Loucy (cell line): ENCODE measurements at regions not wholly inside any gene's neighbourhood (a gene's known extent, or its start where the extent isn't known, plus 50 kb on each side); places are given as distances from the start of the nearest gene placed in this dataset.

Experiments used
- EZH2phosphoT487 ChIP-seq: fragments of 200-600 bp; IDR thresholded peaks from 2 replicates; pipeline ENCODE4 v1.6.1; 2018; ENCODE audit warnings: antibody characterized with exemption, mild to moderate bottlenecking, moderate library complexity, borderline replicate concordance
- TF ChIP-seq, protein P1 (sequence below): fragments of 200-600 bp; sonication (generic); conservative IDR thresholded peaks from 2 replicates; pipeline ENCODE4 v1.5.1; 2014; ENCODE audit warnings: mild to moderate bottlenecking, antibody characterized with exemption, low read length

DNA sequence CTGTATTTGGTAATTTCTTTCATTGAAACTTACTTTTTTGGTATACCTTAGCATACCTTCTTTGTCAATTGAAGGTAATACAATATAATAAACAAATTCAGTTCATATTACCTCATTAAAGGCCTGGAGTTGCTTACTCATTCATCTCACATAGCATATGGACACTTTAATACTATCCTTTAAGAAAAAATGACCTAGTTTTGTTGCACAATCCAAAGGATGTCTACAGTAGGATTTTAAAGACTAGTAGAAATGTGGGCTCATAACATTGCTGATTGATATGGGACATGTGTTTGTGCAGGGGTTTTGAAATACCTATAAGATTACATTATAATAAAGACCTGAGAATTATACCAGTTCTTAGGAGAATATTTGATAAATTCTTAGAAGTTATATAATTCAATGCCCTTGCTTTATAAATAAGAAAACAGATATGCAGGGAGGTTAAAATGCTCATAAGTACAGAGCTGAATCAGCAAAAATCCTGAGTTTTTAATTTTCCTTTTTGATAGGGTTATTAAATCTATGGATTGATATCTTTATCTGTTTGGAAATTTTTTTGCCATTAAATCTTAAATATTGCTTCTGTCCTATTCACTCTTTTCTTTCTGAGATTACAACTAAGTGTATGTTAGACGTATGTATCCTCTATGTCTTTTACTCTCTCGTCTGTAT, 352.1 kb downstream of the ATP23 start:
- TF ChIP-seq, protein P1, sequence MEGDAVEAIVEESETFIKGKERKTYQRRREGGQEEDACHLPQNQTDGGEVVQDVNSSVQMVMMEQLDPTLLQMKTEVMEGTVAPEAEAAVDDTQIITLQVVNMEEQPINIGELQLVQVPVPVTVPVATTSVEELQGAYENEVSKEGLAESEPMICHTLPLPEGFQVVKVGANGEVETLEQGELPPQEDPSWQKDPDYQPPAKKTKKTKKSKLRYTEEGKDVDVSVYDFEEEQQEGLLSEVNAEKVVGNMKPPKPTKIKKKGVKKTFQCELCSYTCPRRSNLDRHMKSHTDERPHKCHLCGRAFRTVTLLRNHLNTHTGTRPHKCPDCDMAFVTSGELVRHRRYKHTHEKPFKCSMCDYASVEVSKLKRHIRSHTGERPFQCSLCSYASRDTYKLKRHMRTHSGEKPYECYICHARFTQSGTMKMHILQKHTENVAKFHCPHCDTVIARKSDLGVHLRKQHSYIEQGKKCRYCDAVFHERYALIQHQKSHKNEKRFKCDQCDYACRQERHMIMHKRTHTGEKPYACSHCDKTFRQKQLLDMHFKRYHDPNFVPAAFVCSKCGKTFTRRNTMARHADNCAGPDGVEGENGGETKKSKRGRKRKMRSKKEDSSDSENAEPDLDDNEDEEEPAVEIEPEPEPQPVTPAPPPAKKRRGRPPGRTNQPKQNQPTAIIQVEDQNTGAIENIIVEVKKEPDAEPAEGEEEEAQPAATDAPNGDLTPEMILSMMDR = no peak
- no peak for TF ChIP-seq EZH2phosphoT487
